K562 (cell line): ENCODE measurements at regions not wholly inside any gene's neighbourhood (a gene's known extent, or its start where the extent isn't known, plus 50 kb on each side); places are given as distances from the start of the nearest gene placed in this dataset.

Experiments used
- ATAC-seq: fragments of 200-7000 bp; cut with Tn5 transposase; 3 replicates; pipeline ENCODE4 v1.9.1; 2020; ENCODE audit warnings: moderate library complexity
- BruUV-seq: library from RNA; stranded (reverse); fragments of 400-500 nt; replicated peaks from 2 replicates; lab custom pipeline; 2021; lab: Mats Ljungman, UMichigan
- CTCF ChIA-PET: fragments of 300-600 bp; formaldehyde crosslinking; extraction: SDS; loops from one replicate; lab custom pipeline; 2021; ENCODE audit warnings: low intra/inter-chr PET ratio; lab: Yijun Ruan, JAX
- POLR2A ChIA-PET: fragments of 300-600, 350-650 bp; sonication (Branson Sonifier 250); formaldehyde crosslinking; extraction: SDS; loops from one replicate; lab custom pipeline; 2021; ENCODE audit warnings: antibody characterized with exemption, inconsistent platforms; lab: Yijun Ruan, JAX
- DNase-seq, 4 experiments: peaks; one replicate each; pipeline versions ENCODE4 v3.0.0 to v3.0.0-alpha.2; 2011 to 2018; ENCODE audit warnings: low spot score in 3 of 4, mixed read lengths in 3 of 4; ENCODE audit errors: extremely low read depth in 1 of 4
- FAIRE-seq: peaks from 2 replicates; lab custom pipeline; 2011; peaks lifted over from hg19 to GRCh38; lab: Jason Lieb, UNC
- H2AFZ ChIP-seq: 2 replicates; pipeline ENCODE4 v1.6.0; 2011; ENCODE audit warnings: low read depth, low read length, control low read depth, inconsistent platforms
- H3K27ac ChIP-seq: fragments of 200-600 bp; 3 replicates; pipeline ENCODE4 v1.8.0; 2011; ENCODE audit warnings: low read depth, mild to moderate bottlenecking, control low read depth, inconsistent platforms, low read length, moderate library complexity, mixed read lengths; ENCODE audit errors: extremely low read depth
- H3K27me3 ChIP-seq, 2 experiments: fragments of 300-600 bp in 1 of 2; 2 replicates in 1 of 2; 3 replicates in 1 of 2; pipeline versions ENCODE4 v1.6.0 to v1.8.0; 2011; ENCODE audit warnings: inconsistent platforms in 2 of 2, low read length in 2 of 2, mild to moderate bottlenecking in 1 of 2, mixed read lengths in 1 of 2, moderate library complexity in 1 of 2; ENCODE audit not compliant: control insufficient read depth in 2 of 2, insufficient read depth in 2 of 2
- H3K36me3 ChIP-seq: fragments of 300-600 bp; 3 replicates; pipeline ENCODE4 v1.8.0; 2011; ENCODE audit warnings: mild to moderate bottlenecking, low read length, inconsistent platforms; ENCODE audit not compliant: control insufficient read depth, insufficient read depth
- H3K4me1 ChIP-seq, 2 experiments: fragments of 200-600 bp in 1 of 2; replicated peaks in 1 of 2; 2 replicates in 1 of 2; 3 replicates in 1 of 2; pipeline versions ENCODE4 v1.5.1 to v1.8.0; 2011; ENCODE audit warnings: inconsistent platforms in 2 of 2, low read length in 2 of 2, mild to moderate bottlenecking in 1 of 2, mixed read lengths in 1 of 2, moderate library complexity in 1 of 2; ENCODE audit not compliant: control insufficient read depth in 2 of 2, insufficient read depth in 2 of 2
- H3K4me2 ChIP-seq: 2 replicates; pipeline ENCODE4 v1.6.1; 2011; ENCODE audit warnings: low read length, control low read depth, inconsistent platforms, mixed read lengths; ENCODE audit not compliant: insufficient read depth
- H3K4me3 ChIP-seq: fragments of 200-600 bp; sonication (generic), shearing (Covaris generic); 2 replicates; pipeline ENCODE4 v1.5.1; 2016; ENCODE audit warnings: control low read depth, inconsistent platforms
- H3K79me2 ChIP-seq: fragments of 200-600 bp; 3 replicates; pipeline ENCODE4 v1.8.0; 2011; ENCODE audit warnings: low read length, inconsistent platforms; ENCODE audit not compliant: control insufficient read depth, insufficient read depth
- H3K9ac ChIP-seq, 2 experiments: 2 replicates each; pipeline versions ENCODE4 v1.6.0 to v1.6.1; 2011; ENCODE audit warnings: low read depth in 2 of 2, low read length in 2 of 2, control low read depth in 1 of 2, inconsistent platforms in 1 of 2, mild to moderate bottlenecking in 1 of 2, mixed read lengths in 1 of 2; ENCODE audit not compliant: insufficient read depth in 1 of 2
- H3K9me1 ChIP-seq: one replicate; pipeline ENCODE4 v1.6.0; 2011; ENCODE audit warnings: inconsistent platforms, mild to moderate bottlenecking, low read length, moderate library complexity; ENCODE audit not compliant: control insufficient read depth, insufficient read depth
- H3K9me3 ChIP-seq: replicated peaks from 2 replicates; pipeline ENCODE4 v1.5.1; 2011; ENCODE audit warnings: low read depth, low read length, inconsistent platforms; ENCODE audit not compliant: control insufficient read depth, insufficient read depth
- H4K20me1 ChIP-seq: replicated peaks from 2 replicates; pipeline ENCODE4 v1.6.1; 2011; ENCODE audit warnings: low read length, inconsistent platforms, mixed read lengths; ENCODE audit not compliant: control insufficient read depth, insufficient read depth
- BACH1 ChIP-seq: fragments of 200-800 bp; sonication (Bioruptor generic); IDR thresholded peaks from 2 replicates; pipeline ENCODE4 v1.6.1; 2016; ENCODE audit warnings: missing genetic modification characterization, missing compliant biosample characterization
- CREB3 ChIP-seq: fragments of 450-650 bp; conservative IDR thresholded peaks from 2 replicates; pipeline ENCODE4 v1.6.1; 2016; ENCODE audit warnings: missing genetic modification characterization, low read depth, mild to moderate bottlenecking, missing compliant biosample characterization, moderate library complexity
- CXXC5 ChIP-seq: fragments of 250-450 bp; sonication (Bioruptor Pico); IDR thresholded peaks from 2 replicates; pipeline ENCODE4 v1.8.0; 2022; ENCODE audit warnings: inconsistent platforms, mild to moderate bottlenecking, moderate library complexity
- HCFC1 ChIP-seq: IDR thresholded peaks from 2 replicates; pipeline ENCODE4 v1.6.1; 2012; ENCODE audit warnings: low read depth, low read length, improper control_type of control experiment
- JUND ChIP-seq, 2 experiments: IDR thresholded peaks; 2 replicates in 1 of 2; 3 replicates in 1 of 2; pipeline ENCODE4 v1.6.1; 2011; ENCODE audit warnings: borderline replicate concordance in 2 of 2, low read depth in 2 of 2, low read length in 2 of 2, improper control_type of control experiment in 1 of 2, missing biosample characterization in 1 of 2, missing genetic modification characterization in 1 of 2, missing genetic modification reagents in 1 of 2
- NR2C2 ChIP-seq, 2 experiments: fragments of 200-800 bp in 1 of 2; sonication (Bioruptor generic) in 1 of 2; sonication (generic) in 1 of 2; formaldehyde crosslinking in 1 of 2; IDR thresholded peaks; 2 replicates each; pipeline versions ENCODE4 v1.6.1 to v1.8.0; 2016 to 2022; ENCODE audit warnings: mild to moderate bottlenecking in 1 of 2, missing compliant biosample characterization in 1 of 2, missing genetic modification characterization in 1 of 2, missing genetic modification reagents in 1 of 2
- PATZ1 ChIP-seq: fragments of 250-450 bp; sonication (Bioruptor Pico); IDR thresholded peaks from 2 replicates; pipeline ENCODE4 v1.5.0; 2020; ENCODE audit warnings: mild to moderate bottlenecking, borderline replicate concordance
- POLR3A ChIP-seq: IDR thresholded peaks from 2 replicates; pipeline ENCODE4 v1.6.1; 2011; ENCODE audit warnings: borderline replicate concordance, mild to moderate bottlenecking, moderate library complexity; ENCODE audit not compliant: insufficient read length, insufficient read depth; ENCODE audit errors: extremely low read depth
- WGBS: fragments of 100-300 bp; shearing (Covaris generic); methylation state at CpG from one replicate; pipeline ENCODE4 v1.1.6; 2016; ENCODE audit warnings: low coverage, mixed read lengths; ENCODE audit not compliant: insufficient coverage; ENCODE audit errors: missing lambda C conversion rate; 5-methylcytosine and 5-hydroxymethylcytosine counted together
- in situ Hi-C: fragments of 300-500 bp; cut with MboI; formaldehyde crosslinking; loops from 4 replicates; pipeline ENCODE4 v1.15.0; 2018; ENCODE audit warnings: inconsistent platforms, mixed read lengths
- intact Hi-C: fragments of 100-400 bp; cut with micrococcal nuclease; formaldehyde crosslinking; loops from 2 replicates; pipeline ENCODE4 v1.14.2; 2022

GRCh38 chrX:120690344-120690743 is 60.5 kb upstream of the C1GALT1C1 start (continued):
- TF ChIP-seq NR2C2 (CRISPR knock-in tag; IDR thresholded peaks at IDR 0.05) (no peak), NR2C2 (tag; IDR thresholded peaks at IDR 0.05) (no peak), JUND (IDR thresholded peaks at IDR 0.05; ENCODE audit: borderline replicate concordance, low read depth, low read length) (no peak), JUND (tag; IDR thresholded peaks at IDR 0.05; ENCODE audit: borderline replicate concordance, low read depth, low read length) (no peak), BACH1 (tag) (no peak), CXXC5 (no peak), HCFC1 (no peak)
- TF ChIP-seq, all 486 proteins: peak for 0

GRCh38 chrX:120680090-120680489 is 50.2 kb upstream of the C1GALT1C1 start:
- Histone ChIP-seq H3K9ac (no peak overlapping the region), H3K79me2 (no peaks in the 10 kb centered on the region), H3K9me1 (no peaks in the 10 kb centered on the region), H3K27ac (no peak overlapping the region), H3K36me3 (no peaks in the 10 kb centered on the region), H3K4me3 (no peak overlapping the region), H3K27me3 (peaks cover 0 to 5% of the 10 kb centered on the region in 2 experiments; a peak in 1 of 5 replicates), H4K20me1 (no peaks in the 10 kb centered on the region), H3K9me3 (no peaks in the 10 kb centered on the region), H3K4me2 (no peak overlapping the region), H2AFZ (no peak overlapping the region), H3K4me1 (no peaks in the 10 kb centered on the region)
- no peak for ATAC-seq
- intact Hi-C loops, result no loop called here
- no TSS peak for BruUV-seq
- ChIA-PET CTCF (no interaction called here), POLR2A (no interaction called here)
- in situ Hi-C loops, result no loop called here
- no peak for FAIRE-seq
- WGBS, result 3% methylated on average over 5 of the region's 5 CpGs
- no peak for DNase-seq
- TF ChIP-seq PATZ1 (CRISPR knock-in tag), result no peak
- no peak for TF ChIP-seq POLR3A
- no peak for TF ChIP-seq CREB3
